ENCODE measurements at regions not wholly inside any gene's neighbourhood (a gene's known extent, or its start where the extent isn't known, plus 50 kb on each side); places are given as distances from the start of the nearest gene placed in this dataset.

- no peak overlapping the region for H3K27ac ChIP-seq
- TF ChIP-seq POLR2A (IDR thresholded peaks at IDR 0.05): no peak
- no peak for TF ChIP-seq CTCF (IDR thresholded peaks at IDR 0.05)
- no peak for TF ChIP-seq POLR2AphosphoS5 (IDR thresholded peaks at IDR 0.05)
These were observed 371.3 kb upstream of the TNP1 start for GRCh38 chr2:217231212-217231611.

GRCh38 chr2:217228732-217229131 lies 368.9 kb upstream of the TNP1 start:
- Histone ChIP-seq H3K4me1 (no peaks in the 10 kb centered on the region), H3K9me3 (no peaks in the 10 kb centered on the region), H3K36me3 (no peaks in the 10 kb centered on the region), H3K27me3 (no peaks in the 10 kb centered on the region), H3K4me3 (no peak overlapping the region), H3K27ac (no peak overlapping the region)
- TF ChIP-seq POLR2A (IDR thresholded peaks at IDR 0.05): no peak
- no peak for TF ChIP-seq POLR2AphosphoS5 (IDR thresholded peaks at IDR 0.05)
- no peak for TF ChIP-seq CTCF (IDR thresholded peaks at IDR 0.05)
- DNase-seq (ENCODE audit: low spot score in 2 of 2): no peak
- intact Hi-C loops (cut with DNase I; ENCODE audit: low total_unique reads): no loop called here

More at GRCh38 chr2:217231212-217231611, 371.3 kb upstream of the TNP1 start:
- DNase-seq (ENCODE audit: low spot score in 2 of 2): no peak
- Histone ChIP-seq H3K36me3 (no peaks in the 10 kb centered on the region), H3K27me3 (no peaks in the 10 kb centered on the region), H3K4me3 (no peak overlapping the region), H3K9me3 (no peaks in the 10 kb centered on the region), H3K4me1 (no peaks in the 10 kb centered on the region)
- intact Hi-C loops (cut with DNase I; ENCODE audit: low total_unique reads): no loop called here

- no peak for DNase-seq (ENCODE audit: low spot score in 2 of 2)
- no peak overlapping the region for H3K27ac ChIP-seq
- H3K27me3 ChIP-seq: no peaks in the 10 kb centered on the region
- no peaks in the 10 kb centered on the region for H3K36me3 ChIP-seq
- TF ChIP-seq CTCF (IDR thresholded peaks at IDR 0.05): no peak
- TF ChIP-seq POLR2A (IDR thresholded peaks at IDR 0.05): no peak
- no peak for TF ChIP-seq POLR2AphosphoS5 (IDR thresholded peaks at IDR 0.05)
- H3K4me1 ChIP-seq: no peaks in the 10 kb centered on the region
- intact Hi-C loops (cut with DNase I; ENCODE audit: low total_unique reads): no loop called here
- H3K4me3 ChIP-seq: no peak overlapping the region
- H3K9me3 ChIP-seq: no peaks in the 10 kb centered on the region
These were observed 367.9 kb upstream of the TNP1 start for GRCh38 chr2:217227794-217228193.

- Histone ChIP-seq H3K27me3 (no peaks in the 10 kb centered on the region), H3K4me1 (no peaks in the 10 kb centered on the region), H3K36me3 (no peaks in the 10 kb centered on the region), H3K27ac (no peak overlapping the region), H3K9me3 (no peaks in the 10 kb centered on the region), H3K4me3 (no peak overlapping the region)
- no peak for DNase-seq (ENCODE audit: low spot score in 2 of 2)
- intact Hi-C loops (cut with DNase I; ENCODE audit: low total_unique reads): no loop called here
- TF ChIP-seq POLR2A (IDR thresholded peaks at IDR 0.05) (no peak), POLR2AphosphoS5 (IDR thresholded peaks at IDR 0.05) (no peak), CTCF (IDR thresholded peaks at IDR 0.05) (no peak)
These were observed 365.7 kb upstream of the TNP1 start for GRCh38 chr2:217225596-217225995.

- Histone ChIP-seq H3K27ac (no peak overlapping the region), H3K27me3 (no peaks in the 10 kb centered on the region), H3K4me1 (no peaks in the 10 kb centered on the region), H3K4me3 (no peak overlapping the region), H3K9me3 (no peaks in the 10 kb centered on the region), H3K36me3 (no peaks in the 10 kb centered on the region)
- DNase-seq (ENCODE audit: low spot score in 2 of 2): no peak
- intact Hi-C loops (cut with DNase I; ENCODE audit: low total_unique reads): no loop called here
- no peak for TF ChIP-seq CTCF (IDR thresholded peaks at IDR 0.05)
- TF ChIP-seq POLR2A (IDR thresholded peaks at IDR 0.05): no peak
- no peak for TF ChIP-seq POLR2AphosphoS5 (IDR thresholded peaks at IDR 0.05)
These were observed 363.5 kb upstream of the TNP1 start for GRCh38 chr2:217223222-217223930.
